ENCODE measurements at regions not wholly inside any gene's neighbourhood (a gene's known extent, or its start where the extent isn't known, plus 50 kb on each side); places are given as distances from the start of the nearest gene placed in this dataset.

GRCh38 chr18:56021136-56021808, 433.3 kb upstream of the TCF4 start:
- peaks cover 2% of the 10 kb centered on the region; the same call in 1 of the 2 replicates for H3K9me3 ChIP-seq (ENCODE audit: control insufficient read depth, insufficient read depth, low read length)
- no peaks in the 10 kb centered on the region for H3K36me3 ChIP-seq (ENCODE audit: control insufficient read depth, low read length)
- no peak overlapping the region for H3K27ac ChIP-seq (ENCODE audit: low read depth, low read length)
- H3K9me2 ChIP-seq (replicated peaks; ENCODE audit: control insufficient read depth, low read length): no peaks in the 10 kb centered on the region
- no peaks in the 10 kb centered on the region for H3K4me1 ChIP-seq (ENCODE audit: control insufficient read depth, low read length)
- no peaks in the 10 kb centered on the region for H3K79me2 ChIP-seq (ENCODE audit: control insufficient read depth, low read length)
- TF ChIP-seq, protein P1, sequence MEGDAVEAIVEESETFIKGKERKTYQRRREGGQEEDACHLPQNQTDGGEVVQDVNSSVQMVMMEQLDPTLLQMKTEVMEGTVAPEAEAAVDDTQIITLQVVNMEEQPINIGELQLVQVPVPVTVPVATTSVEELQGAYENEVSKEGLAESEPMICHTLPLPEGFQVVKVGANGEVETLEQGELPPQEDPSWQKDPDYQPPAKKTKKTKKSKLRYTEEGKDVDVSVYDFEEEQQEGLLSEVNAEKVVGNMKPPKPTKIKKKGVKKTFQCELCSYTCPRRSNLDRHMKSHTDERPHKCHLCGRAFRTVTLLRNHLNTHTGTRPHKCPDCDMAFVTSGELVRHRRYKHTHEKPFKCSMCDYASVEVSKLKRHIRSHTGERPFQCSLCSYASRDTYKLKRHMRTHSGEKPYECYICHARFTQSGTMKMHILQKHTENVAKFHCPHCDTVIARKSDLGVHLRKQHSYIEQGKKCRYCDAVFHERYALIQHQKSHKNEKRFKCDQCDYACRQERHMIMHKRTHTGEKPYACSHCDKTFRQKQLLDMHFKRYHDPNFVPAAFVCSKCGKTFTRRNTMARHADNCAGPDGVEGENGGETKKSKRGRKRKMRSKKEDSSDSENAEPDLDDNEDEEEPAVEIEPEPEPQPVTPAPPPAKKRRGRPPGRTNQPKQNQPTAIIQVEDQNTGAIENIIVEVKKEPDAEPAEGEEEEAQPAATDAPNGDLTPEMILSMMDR (IDR thresholded peaks at IDR 0.05; ENCODE audit: low read depth, low read length, poor library complexity, severe bottlenecking): no peak
- no peak for TF ChIP-seq EZH2phosphoT487 (IDR thresholded peaks at IDR 0.05; ENCODE audit: borderline replicate concordance, low read length)
- H3K4me2 ChIP-seq (ENCODE audit: low read length): no peak overlapping the region
- no peaks in the 10 kb centered on the region for H3K27me3 ChIP-seq (ENCODE audit: control insufficient read depth, low read length)
- H3K4me3 ChIP-seq (ENCODE audit: low read length): no peak overlapping the region
- H3F3A ChIP-seq (ENCODE audit: control insufficient read depth, insufficient read depth): no peaks in the 10 kb centered on the region
- H4K20me1 ChIP-seq (ENCODE audit: control insufficient read depth, insufficient read depth, low read depth, low read length): no peaks in the 10 kb centered on the region

DNA sequence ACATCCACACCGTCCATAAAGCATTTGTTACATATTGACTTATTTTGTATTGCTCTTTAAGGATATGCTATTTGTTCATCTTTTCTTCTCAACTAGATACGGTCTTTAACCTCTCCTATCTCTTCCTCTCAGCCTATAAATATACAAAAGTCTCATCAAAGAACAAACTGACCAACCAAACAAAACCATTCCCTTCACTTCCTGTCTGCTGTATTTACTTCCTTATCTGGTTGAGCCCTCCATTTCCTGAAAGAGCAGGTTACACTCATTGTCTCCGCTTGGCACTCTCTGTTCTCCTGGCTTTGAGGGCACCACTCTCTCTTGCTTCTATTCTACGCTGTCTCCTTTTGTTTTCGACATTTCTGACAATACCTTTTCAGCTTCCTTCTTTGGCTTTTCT, 431.9 kb upstream of the TCF4 start:
- Histone ChIP-seq H3K79me2 (ENCODE audit: control insufficient read depth, low read length) (no peaks in the 10 kb centered on the region), H4K20me1 (ENCODE audit: control insufficient read depth, insufficient read depth, low read depth, low read length) (no peaks in the 10 kb centered on the region), H3K27ac (ENCODE audit: low read depth, low read length) (no peak overlapping the region), H3F3A (ENCODE audit: control insufficient read depth, insufficient read depth) (no peaks in the 10 kb centered on the region), H3K4me2 (ENCODE audit: low read length) (no peak overlapping the region), H3K9me2 (replicated peaks; ENCODE audit: control insufficient read depth, low read length) (no peaks in the 10 kb centered on the region), H3K4me1 (ENCODE audit: control insufficient read depth, low read length) (no peaks in the 10 kb centered on the region), H3K27me3 (ENCODE audit: control insufficient read depth, low read length) (no peaks in the 10 kb centered on the region), H3K4me3 (ENCODE audit: low read length) (no peak overlapping the region), H3K36me3 (ENCODE audit: control insufficient read depth, low read length) (no peaks in the 10 kb centered on the region), H3K9me3 (ENCODE audit: control insufficient read depth, insufficient read depth, low read length) (peaks cover 2% of the 10 kb centered on the region; the same call in 1 of the 2 replicates)
- no peak for TF ChIP-seq EZH2phosphoT487 (IDR thresholded peaks at IDR 0.05; ENCODE audit: borderline replicate concordance, low read length)
- TF ChIP-seq, protein P1 (IDR thresholded peaks at IDR 0.05; ENCODE audit: low read depth, low read length, poor library complexity, severe bottlenecking): no peak

DNA sequence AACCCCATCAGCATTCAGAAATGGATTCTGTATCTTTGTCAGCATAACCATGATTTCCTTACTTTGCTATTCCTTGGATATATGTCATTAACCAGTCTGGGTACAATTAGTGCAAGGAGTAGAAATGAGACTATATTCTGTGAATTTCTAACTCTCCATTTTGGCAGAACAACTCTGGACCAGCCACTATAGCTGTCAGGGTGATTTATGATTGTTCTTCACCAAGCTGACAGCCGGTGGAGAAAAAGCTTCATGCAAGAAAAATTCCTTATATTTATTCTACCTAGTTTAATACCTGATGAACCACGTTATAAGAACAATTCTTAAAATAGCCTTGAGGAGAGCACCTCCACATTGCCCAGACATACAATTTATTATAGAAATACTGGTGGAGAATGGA, 431.2 kb upstream of the TCF4 start:
- Histone ChIP-seq H3K27ac (ENCODE audit: low read depth, low read length) (no peak overlapping the region), H3K27me3 (ENCODE audit: control insufficient read depth, low read length) (no peaks in the 10 kb centered on the region), H3F3A (ENCODE audit: control insufficient read depth, insufficient read depth) (no peaks in the 10 kb centered on the region), H4K20me1 (ENCODE audit: control insufficient read depth, insufficient read depth, low read depth, low read length) (no peaks in the 10 kb centered on the region), H3K79me2 (ENCODE audit: control insufficient read depth, low read length) (no peaks in the 10 kb centered on the region), H3K4me1 (ENCODE audit: control insufficient read depth, low read length) (no peaks in the 10 kb centered on the region), H3K4me2 (ENCODE audit: low read length) (no peak overlapping the region), H3K36me3 (ENCODE audit: control insufficient read depth, low read length) (no peaks in the 10 kb centered on the region), H3K9me2 (replicated peaks; ENCODE audit: control insufficient read depth, low read length) (no peaks in the 10 kb centered on the region), H3K4me3 (ENCODE audit: low read length) (no peak overlapping the region), H3K9me3 (ENCODE audit: control insufficient read depth, insufficient read depth, low read length) (peaks cover 2% of the 10 kb centered on the region; the same call in 1 of the 2 replicates)
- no peak for TF ChIP-seq EZH2phosphoT487 (IDR thresholded peaks at IDR 0.05; ENCODE audit: borderline replicate concordance, low read length)
- TF ChIP-seq, protein P1 (IDR thresholded peaks at IDR 0.05; ENCODE audit: low read depth, low read length, poor library complexity, severe bottlenecking): no peak
